CD4-positive, alpha-beta T cell (primary cell): ENCODE measurements at regions not wholly inside any gene's neighbourhood (a gene's known extent, or its start where the extent isn't known, plus 50 kb on each side); places are given as distances from the start of the nearest gene placed in this dataset.

ENCODE experiments used
- ATAC-seq: fragments of 200-7000 bp; cut with Tn5 transposase; one replicate; pipeline ENCODE4 v1.10.0; 2022; ENCODE audit warnings: mild to moderate bottlenecking; ENCODE audit not compliant: poor library complexity
- CTCF ChIA-PET: fragments of 350-600 bp; sonication (Branson Sonifier 250); formaldehyde crosslinking; loops from one replicate; lab custom pipeline; 2021; ENCODE audit warnings: antibody characterized with exemption, inconsistent platforms; lab: Charles Lee
- POLR2A ChIA-PET: fragments of 350-600 bp; sonication (Branson Sonifier 250); formaldehyde crosslinking; loops from one replicate; lab custom pipeline; 2021; ENCODE audit warnings: antibody characterized with exemption, inconsistent platforms; lab: Charles Lee
- DNase-seq, 14 experiments: peaks; one replicate each; pipeline ENCODE4 v3.0.0-alpha.2; 2013 to 2020; ENCODE audit warnings: mixed read lengths in 2 of 14
- H3K27ac ChIP-seq, 2 donors: one replicate each; pipeline versions ENCODE4 v1.5.1 to v1.7.0; 2013; ENCODE audit warnings: low read length in 2 of 2, low read depth in 1 of 2, mild to moderate bottlenecking in 1 of 2
- H3K27me3 ChIP-seq, 2 experiments: 1 replicate in 1 of 2; 2 replicates in 1 of 2; pipeline versions ENCODE4 v1.6.1 to v1.7.0; 2013; ENCODE audit warnings: low read length in 2 of 2, control low read depth in 1 of 2, mild to moderate bottlenecking in 1 of 2, moderate library complexity in 1 of 2; ENCODE audit not compliant: insufficient read depth in 2 of 2, control insufficient read depth in 1 of 2
- H3K36me3 ChIP-seq: one replicate; pipeline ENCODE4 v1.6.1; 2013; ENCODE audit warnings: low read length, control low read depth; ENCODE audit not compliant: insufficient read depth
- H3K4me1 ChIP-seq: one replicate; pipeline ENCODE4 v1.6.1; 2013; ENCODE audit warnings: low read length, control low read depth; ENCODE audit not compliant: insufficient read depth
- H3K4me3 ChIP-seq: one replicate; pipeline ENCODE4 v1.5.1; 2013; ENCODE audit warnings: mild to moderate bottlenecking, low read length, moderate library complexity
- H3K9me3 ChIP-seq, 2 experiments: 1 replicate in 1 of 2; 2 replicates in 1 of 2; pipeline versions ENCODE4 v1.6.1 to v1.7.0; 2013; ENCODE audit warnings: low read length in 2 of 2, mild to moderate bottlenecking in 2 of 2, control low read depth in 1 of 2, moderate library complexity in 1 of 2; ENCODE audit not compliant: control insufficient read depth in 1 of 2, insufficient read depth in 1 of 2
- H3K27ac Mint-ChIP-seq: one replicate; pipeline ENCODE4 v1.8.0; 2020; ENCODE audit warnings: mixed read lengths
- H3K27me3 Mint-ChIP-seq: one replicate; pipeline ENCODE4 v1.8.0; 2021; ENCODE audit warnings: mixed read lengths
- H3K36me3 Mint-ChIP-seq: one replicate; pipeline ENCODE4 v1.8.0; 2021; ENCODE audit warnings: low read depth, mixed read lengths
- H3K4me1 Mint-ChIP-seq: one replicate; pipeline ENCODE4 v1.8.0; 2021; ENCODE audit warnings: low read depth, mixed read lengths
- H3K4me3 Mint-ChIP-seq: one replicate; pipeline ENCODE4 v1.8.0; 2020; ENCODE audit warnings: mild to moderate bottlenecking, mixed read lengths
- H3K9me3 Mint-ChIP-seq: one replicate; pipeline ENCODE4 v1.8.0; 2020; ENCODE audit warnings: mixed read lengths
- intact Hi-C, 2 experiments: fragments of 100-400 bp; cut with DNase I in 1 of 2; cut with micrococcal nuclease in 1 of 2; formaldehyde crosslinking; loops; one replicate each; pipeline versions ENCODE4 v1.15.1 to v1.9.0; 2023 to 2025; cut with DNase I, micrococcal nuclease
- TF ChIP-seq, protein P1 (sequence below): fragments of 200-600 bp; IDR thresholded peaks from one replicate; pipeline ENCODE4 v1.8.0; 2022; ENCODE audit warnings: antibody characterized with exemption, mild to moderate bottlenecking

DNA sequence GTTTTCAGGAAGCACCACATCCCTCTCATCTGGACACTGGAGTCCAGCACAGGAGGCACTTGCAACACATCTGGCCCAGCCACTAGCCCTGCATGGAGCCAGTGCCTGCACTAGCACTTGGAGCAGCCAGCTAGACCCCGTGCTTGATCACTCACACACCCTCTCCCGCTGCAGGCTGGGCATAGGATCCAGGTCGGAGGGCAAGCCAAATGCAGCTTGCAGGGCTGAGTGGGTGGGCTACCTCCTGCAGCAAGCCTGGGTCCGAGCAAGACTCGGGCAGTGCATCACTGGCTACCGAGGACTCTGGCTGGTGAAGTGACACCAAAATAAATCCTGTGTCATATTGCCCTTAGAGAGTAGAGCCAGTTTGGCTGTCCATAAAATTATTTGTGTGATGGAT, 1795.4 kb downstream of the LRRC4C start:
- TF ChIP-seq, protein P1, sequence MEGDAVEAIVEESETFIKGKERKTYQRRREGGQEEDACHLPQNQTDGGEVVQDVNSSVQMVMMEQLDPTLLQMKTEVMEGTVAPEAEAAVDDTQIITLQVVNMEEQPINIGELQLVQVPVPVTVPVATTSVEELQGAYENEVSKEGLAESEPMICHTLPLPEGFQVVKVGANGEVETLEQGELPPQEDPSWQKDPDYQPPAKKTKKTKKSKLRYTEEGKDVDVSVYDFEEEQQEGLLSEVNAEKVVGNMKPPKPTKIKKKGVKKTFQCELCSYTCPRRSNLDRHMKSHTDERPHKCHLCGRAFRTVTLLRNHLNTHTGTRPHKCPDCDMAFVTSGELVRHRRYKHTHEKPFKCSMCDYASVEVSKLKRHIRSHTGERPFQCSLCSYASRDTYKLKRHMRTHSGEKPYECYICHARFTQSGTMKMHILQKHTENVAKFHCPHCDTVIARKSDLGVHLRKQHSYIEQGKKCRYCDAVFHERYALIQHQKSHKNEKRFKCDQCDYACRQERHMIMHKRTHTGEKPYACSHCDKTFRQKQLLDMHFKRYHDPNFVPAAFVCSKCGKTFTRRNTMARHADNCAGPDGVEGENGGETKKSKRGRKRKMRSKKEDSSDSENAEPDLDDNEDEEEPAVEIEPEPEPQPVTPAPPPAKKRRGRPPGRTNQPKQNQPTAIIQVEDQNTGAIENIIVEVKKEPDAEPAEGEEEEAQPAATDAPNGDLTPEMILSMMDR: no peak
- intact Hi-C loops: no loop called here
- H3K4me1 ChIP-seq: no peaks in the 10 kb centered on the region
- DNase-seq (no peak), ATAC-seq (no peak)
- no peaks in the 10 kb centered on the region for H3K36me3 Mint-ChIP-seq
- no peak overlapping the region for H3K4me3 ChIP-seq
- no peaks in the 10 kb centered on the region for H3K27me3 Mint-ChIP-seq
- peaks cover 0 to 17% of the 10 kb centered on the region in 2 experiments for H3K9me3 ChIP-seq
- no peak overlapping the region for H3K27ac ChIP-seq
- no peaks in the 10 kb centered on the region for H3K36me3 ChIP-seq
- no peaks in the 10 kb centered on the region for H3K4me1 Mint-ChIP-seq
- ChIA-PET POLR2A (no interaction called here), CTCF (no interaction called here)
- H3K27me3 ChIP-seq: no peaks in the 10 kb centered on the region
- H3K4me3 Mint-ChIP-seq: no peak overlapping the region
- peaks cover 16% of the 10 kb centered on the region for H3K9me3 Mint-ChIP-seq
- no peak overlapping the region for H3K27ac Mint-ChIP-seq

DNA sequence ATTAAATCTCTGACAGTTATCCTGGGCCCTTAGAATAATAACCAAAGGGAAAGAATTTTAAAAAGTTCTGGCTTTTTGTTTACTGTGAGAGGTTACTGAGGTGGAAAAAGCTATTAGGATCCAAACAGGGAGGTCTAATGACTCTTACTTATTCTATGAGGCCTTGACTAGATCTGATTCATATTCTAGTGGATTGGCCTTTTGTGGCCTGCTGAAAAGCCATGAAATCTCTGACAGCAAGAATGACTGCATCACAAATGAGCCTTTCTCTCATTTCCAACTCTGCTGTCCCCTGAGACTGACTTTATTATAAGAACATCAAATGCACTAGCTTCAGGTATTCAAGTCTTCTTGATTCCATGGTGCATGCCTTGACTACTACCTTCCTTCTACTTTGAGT, 1797.6 kb downstream of the LRRC4C start:
- H3K9me3 Mint-ChIP-seq: peaks cover 16% of the 10 kb centered on the region
- no peak overlapping the region for H3K4me3 Mint-ChIP-seq
- TF ChIP-seq, protein P1: no peak
- no peak for ATAC-seq
- H3K4me1 Mint-ChIP-seq: no peaks in the 10 kb centered on the region
- DNase-seq: no peak
- no peak overlapping the region for H3K27ac ChIP-seq
- no peaks in the 10 kb centered on the region for H3K27me3 ChIP-seq
- no peaks in the 10 kb centered on the region for H3K36me3 ChIP-seq
- intact Hi-C loops: no loop called here
- CTCF ChIA-PET: no interaction called here
- no peak overlapping the region for H3K27ac Mint-ChIP-seq
- H3K27me3 Mint-ChIP-seq: no peaks in the 10 kb centered on the region
- H3K9me3 ChIP-seq: peaks cover 0 to 23% of the 10 kb centered on the region in 2 experiments
- POLR2A ChIA-PET: no interaction called here
- H3K4me3 ChIP-seq: no peak overlapping the region
- no peaks in the 10 kb centered on the region for H3K4me1 ChIP-seq
- no peaks in the 10 kb centered on the region for H3K36me3 Mint-ChIP-seq

DNA sequence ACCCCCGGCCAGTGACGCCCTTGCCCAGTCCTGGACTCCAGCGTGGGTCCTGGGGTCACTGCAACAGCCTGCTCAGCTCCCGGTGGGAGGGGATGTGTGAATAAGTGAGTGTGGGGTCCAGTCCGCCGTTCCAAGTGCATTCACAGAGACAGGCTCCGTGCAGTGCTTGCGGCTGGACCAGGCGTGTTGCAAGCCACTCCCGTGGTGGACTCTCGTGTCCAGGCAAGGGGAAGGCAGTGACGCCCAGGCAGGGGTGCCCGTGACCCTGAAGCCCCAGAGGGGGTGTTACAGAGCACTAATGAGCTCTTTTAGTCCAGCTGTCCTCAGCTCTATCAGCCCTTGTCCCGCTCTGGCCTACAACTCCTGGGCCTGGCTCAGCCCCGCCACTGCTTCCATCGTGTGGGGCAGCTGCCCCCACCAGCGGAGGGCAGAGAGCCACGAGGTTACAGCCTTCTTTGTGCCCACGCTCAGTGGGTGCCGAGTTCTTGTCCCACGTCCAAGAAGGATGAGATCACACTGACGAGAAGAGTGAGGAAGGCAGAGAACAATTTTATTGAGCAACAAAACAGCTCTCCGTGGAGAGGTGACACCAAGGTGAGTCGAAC, 1807.5 kb downstream of the LRRC4C start:
- H3K36me3 Mint-ChIP-seq: no peaks in the 10 kb centered on the region
- H3K36me3 ChIP-seq: no peaks in the 10 kb centered on the region
- H3K27ac ChIP-seq: no peak overlapping the region
- ChIA-PET POLR2A (no interaction called here), CTCF (no interaction called here)
- TF ChIP-seq, protein P1: no peak
- no peaks in the 10 kb centered on the region for H3K27me3 Mint-ChIP-seq
- peaks cover 9% of the 10 kb centered on the region for H3K9me3 Mint-ChIP-seq
- H3K4me1 ChIP-seq: no peaks in the 10 kb centered on the region
- intact Hi-C loops: no loop called here
- no peaks in the 10 kb centered on the region for H3K27me3 ChIP-seq
- peaks cover 11 to 29% of the 10 kb centered on the region in 2 experiments for H3K9me3 ChIP-seq
- H3K27ac Mint-ChIP-seq: no peak overlapping the region
- no peak for ATAC-seq
- no peak for DNase-seq
- H3K4me1 Mint-ChIP-seq: no peaks in the 10 kb centered on the region
- H3K4me3 Mint-ChIP-seq: no peak overlapping the region
- no peak overlapping the region for H3K4me3 ChIP-seq
